H1 (cell line): ENCODE measurements at regions not wholly inside any gene's neighbourhood (a gene's known extent, or its start where the extent isn't known, plus 50 kb on each side); places are given as distances from the start of the nearest gene placed in this dataset.

Experiments used
- ASH2L ChIP-seq: fragments of 200-600, 300-600 bp; sonication (generic); IDR thresholded peaks from one replicate; pipeline ENCODE4 v1.7.1; 2017; ENCODE audit warnings: low read length
- SIN3A ChIP-seq, 2 experiments: IDR thresholded peaks in 1 of 2; conservative IDR thresholded peaks in 1 of 2; 2 replicates each; pipeline ENCODE4 v1.6.1; 2011 to 2012; ENCODE audit warnings: low read length in 2 of 2, improper control_type of control experiment in 1 of 2, low read depth in 1 of 2, mild to moderate bottlenecking in 1 of 2
- SIX5 ChIP-seq: IDR thresholded peaks from 2 replicates; pipeline ENCODE4 v1.6.1; 2011; ENCODE audit warnings: mild to moderate bottlenecking, low read depth, low read length

- TF ChIP-seq SIN3A (conservative IDR thresholded peaks at IDR 0.05 in 1 of 2, IDR thresholded peaks at IDR 0.05 in 1 of 2; ENCODE audit: low read depth in 1 of 2, low read length in 2 of 2) = no peak
- TF ChIP-seq SIX5 = no peak
- TF ChIP-seq ASH2L = no peak
Observed at GRCh38 chr11:29326757-29327156, 690.1 kb downstream of the KCNA4 start (continued).
